Peyer's patch (tissue), 4 donors: ENCODE measurements at regions not wholly inside any gene's neighbourhood (a gene's known extent, or its start where the extent isn't known, plus 50 kb on each side); places are given as distances from the start of the nearest gene placed in this dataset.

Source experiments
- DNase-seq, 3 donors: peaks; one replicate each; pipeline ENCODE4 v3.0.0-alpha.2; 2017 to 2019
- H3K27ac ChIP-seq, 4 donors: fragments of 200-600 bp; sonication (generic); one replicate each; pipeline ENCODE4 v1.5.1; 2016 to 2019
- H3K27me3 ChIP-seq, 2 donors: fragments of 200-600 bp; sonication (generic); one replicate each; pipeline ENCODE4 v1.5.1; 2019
- H3K36me3 ChIP-seq, 3 donors: fragments of 200-600 bp; sonication (generic); one replicate each; pipeline ENCODE4 v1.5.1; 2016 to 2019
- H3K4me1 ChIP-seq, 4 donors: fragments of 200-600 bp; sonication (generic); one replicate each; pipeline ENCODE4 v1.5.1; 2016 to 2019
- H3K4me3 ChIP-seq, 4 donors: fragments of 200-600 bp; sonication (generic); 1 replicate in 3 of 4; 2 replicates in 1 of 4; pipeline ENCODE4 v1.5.1; 2016 to 2019; ENCODE audit warnings: mild to moderate bottlenecking in 1 of 4
- H3K9me3 ChIP-seq, 4 donors: fragments of 200-600 bp; sonication (generic); one replicate each; pipeline ENCODE4 v1.5.1; 2016 to 2019; ENCODE audit warnings: mild to moderate bottlenecking in 1 of 4
- CTCF ChIP-seq, 6 experiments: fragments of 450-650 bp in 4 of 6; fragments of 200-600 bp in 2 of 6; sonication (generic) in 1 of 6; IDR thresholded peaks; one replicate each; pipeline ENCODE4 v1.5.1; 2017 to 2019; ENCODE audit warnings: antibody characterized with exemption in 6 of 6, mild to moderate bottlenecking in 3 of 6, moderate library complexity in 1 of 6
- POLR2A ChIP-seq, 2 donors: fragments of 450-650 bp; IDR thresholded peaks; one replicate each; pipeline ENCODE4 v1.5.1; 2017; ENCODE audit warnings: antibody characterized with exemption in 2 of 2, mild to moderate bottlenecking in 2 of 2, moderate library complexity in 2 of 2

- Histone ChIP-seq H3K4me3 (no peak overlapping the region), H3K9me3 (no peaks in the 10 kb centered on the region), H3K27ac (no peak overlapping the region), H3K27me3 (no peaks in the 10 kb centered on the region), H3K36me3 (no peaks in the 10 kb centered on the region), H3K4me1 (peaks cover 0 to 3% (median 0%) of the 10 kb centered on the region in 4 donors)
- DNase-seq: no peak
- TF ChIP-seq POLR2A (IDR thresholded peaks at IDR 0.05) (no peak), CTCF (IDR thresholded peaks at IDR 0.05) (no peak)
Observed at GRCh38 chr12:31201382-31201781, 124.6 kb downstream of the SINHCAF start.

GRCh38 chr12:31203261-31203660 lies 122.7 kb downstream of the SINHCAF start:
- Histone ChIP-seq H3K27ac (no peak overlapping the region), H3K4me1 (peaks cover 0 to 3% (median 0%) of the 10 kb centered on the region in 4 donors), H3K36me3 (no peaks in the 10 kb centered on the region), H3K27me3 (no peaks in the 10 kb centered on the region), H3K9me3 (no peaks in the 10 kb centered on the region), H3K4me3 (no peak overlapping the region)
- no peak for DNase-seq
- TF ChIP-seq POLR2A (IDR thresholded peaks at IDR 0.05) (no peak), CTCF (IDR thresholded peaks at IDR 0.05) (no peak)

GRCh38 chr12:31205054-31205453 lies 120.9 kb downstream of the SINHCAF start:
- no peak for DNase-seq
- Histone ChIP-seq H3K27ac (no peak overlapping the region), H3K9me3 (no peaks in the 10 kb centered on the region), H3K4me3 (no peak overlapping the region), H3K4me1 (peaks cover 0 to 3% (median 0%) of the 10 kb centered on the region in 4 donors), H3K27me3 (no peaks in the 10 kb centered on the region), H3K36me3 (no peaks in the 10 kb centered on the region)
- no peak for TF ChIP-seq CTCF (IDR thresholded peaks at IDR 0.05)
- TF ChIP-seq POLR2A (IDR thresholded peaks at IDR 0.05): no peak

- H3K36me3 ChIP-seq: no peaks in the 10 kb centered on the region
- H3K4me1 ChIP-seq: peaks cover 0 to 3% (median 0%) of the 10 kb centered on the region in 4 donors
- H3K9me3 ChIP-seq: no peaks in the 10 kb centered on the region
- TF ChIP-seq CTCF (IDR thresholded peaks at IDR 0.05) (no peak), POLR2A (IDR thresholded peaks at IDR 0.05) (no peak)
- H3K27me3 ChIP-seq: no peaks in the 10 kb centered on the region
- no peak overlapping the region for H3K27ac ChIP-seq
- no peak for DNase-seq
- H3K4me3 ChIP-seq: no peak overlapping the region
Observed at GRCh38 chr12:31206038-31206670, 119.8 kb downstream of the SINHCAF start.

GRCh38 chr12:31207799-31208465 lies 118.0 kb downstream of the SINHCAF start:
- Histone ChIP-seq H3K27me3 (no peaks in the 10 kb centered on the region), H3K9me3 (no peaks in the 10 kb centered on the region), H3K36me3 (no peaks in the 10 kb centered on the region), H3K4me1 (peaks cover 0 to 3% (median 0%) of the 10 kb centered on the region in 4 donors), H3K4me3 (no peak overlapping the region), H3K27ac (no peak overlapping the region)
- DNase-seq: no peak
- TF ChIP-seq POLR2A (IDR thresholded peaks at IDR 0.05): no peak
- no peak for TF ChIP-seq CTCF (IDR thresholded peaks at IDR 0.05)
